DMS153 (cell line): ENCODE measurements at regions not wholly inside any gene's neighbourhood (a gene's known extent, or its start where the extent isn't known, plus 50 kb on each side); places are given as distances from the start of the nearest gene placed in this dataset.

ENCODE experiments used
- DNase-seq: peaks from one replicate; lab custom pipeline; 2025; lab: John Stamatoyannopoulos, UW

GRCh38 chr16:65671071-65671470 is 549.2 kb upstream of the CDH11 start:
- DNase-seq, result no peak

GRCh38 chr16:65668064-65668595 is 546.3 kb upstream of the CDH11 start:
- peak; percentile 27 for DNase-seq

- no peak for DNase-seq
Observed at GRCh38 chr16:65667011-65667578, 545.2 kb upstream of the CDH11 start.

DNA sequence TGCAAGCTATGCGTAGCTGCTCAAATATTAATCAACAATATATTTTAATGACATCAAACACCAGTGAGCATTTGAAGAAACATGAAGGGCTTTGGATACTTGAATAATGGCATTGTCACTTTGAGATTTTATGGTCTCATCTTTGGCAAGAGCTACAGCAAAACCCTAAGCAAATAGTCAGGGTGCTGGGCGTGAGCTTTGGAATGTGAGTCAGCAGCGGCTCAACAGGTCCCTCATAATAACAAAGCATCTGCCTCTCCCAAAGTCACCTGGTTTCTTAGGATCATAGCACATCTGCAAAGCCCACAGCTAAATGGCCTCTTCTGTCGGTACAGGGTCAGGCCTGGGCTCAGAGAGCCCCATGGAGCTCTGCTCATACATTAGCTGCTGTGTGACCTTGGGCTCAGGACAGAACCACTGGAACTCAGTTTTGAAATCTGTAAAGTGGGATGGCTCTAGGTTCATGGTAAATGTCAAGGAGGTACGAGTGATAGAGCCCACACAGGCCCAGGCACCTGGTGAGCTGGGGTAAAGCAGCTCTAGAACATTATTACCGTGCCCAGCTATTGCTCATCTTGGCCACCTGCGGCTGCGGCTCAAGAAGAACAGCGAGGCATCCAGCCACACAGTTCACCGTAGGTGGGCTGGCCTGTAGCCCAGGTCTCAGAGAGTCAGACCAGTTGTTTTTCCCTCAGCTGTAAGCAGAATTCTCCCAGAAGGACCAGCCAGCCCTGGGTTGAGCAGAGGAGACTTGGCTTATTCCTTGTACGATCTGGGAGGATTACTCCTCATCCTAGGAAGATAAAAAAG is 544.5 kb upstream of the CDH11 start:
- DNase-seq, result no peak

- DNase-seq, result no peak
Observed at GRCh38 chr16:65665586-65665985, 543.7 kb upstream of the CDH11 start.

DNA sequence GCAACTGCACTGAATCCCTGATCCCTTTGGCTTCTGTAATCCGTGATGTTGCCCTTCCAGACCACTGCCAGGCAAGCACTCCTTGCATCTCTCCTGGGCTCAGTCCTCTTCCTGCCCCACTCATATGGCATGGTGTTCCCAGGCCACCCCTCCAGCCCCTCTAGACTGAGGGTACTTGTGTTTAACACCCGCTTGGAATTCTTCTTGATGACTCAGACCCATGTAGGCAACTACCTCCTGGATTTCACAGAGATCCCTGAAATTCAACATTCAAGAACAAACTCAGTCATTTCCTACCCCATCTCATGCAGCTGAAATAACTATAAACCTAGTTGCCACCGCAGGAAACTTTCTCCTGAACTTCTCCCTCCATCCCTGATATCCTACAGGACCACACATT is 541.9 kb upstream of the CDH11 start:
- no peak for DNase-seq

GRCh38 chr16:65662256-65662655 is 540.4 kb upstream of the CDH11 start:
- no peak for DNase-seq

GRCh38 chr16:65661558-65661957 is 539.7 kb upstream of the CDH11 start:
- no peak for DNase-seq

DNA sequence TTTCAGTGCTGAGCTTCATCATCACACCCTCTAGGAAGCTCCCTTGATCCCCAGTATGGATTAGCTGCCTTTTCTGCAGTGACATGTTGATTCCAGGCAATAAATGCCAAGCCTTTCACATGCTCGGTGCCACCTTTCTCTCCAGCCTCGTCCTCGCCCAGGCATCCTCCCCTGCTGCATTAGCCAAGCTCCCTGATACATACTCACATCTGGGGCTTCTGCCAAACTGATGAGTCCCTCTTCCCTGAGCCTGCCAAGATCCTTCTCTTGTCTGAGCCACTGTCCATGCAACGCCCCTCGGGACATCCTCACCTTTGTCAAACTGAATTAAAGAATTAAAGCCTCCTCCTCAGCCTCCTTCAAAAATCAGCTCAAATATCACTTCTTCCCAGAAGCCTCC is 538.5 kb upstream of the CDH11 start:
- no peak for DNase-seq

- DNase-seq, result no peak
Observed at GRCh38 chr16:65659758-65660157, 537.9 kb upstream of the CDH11 start.

DNA sequence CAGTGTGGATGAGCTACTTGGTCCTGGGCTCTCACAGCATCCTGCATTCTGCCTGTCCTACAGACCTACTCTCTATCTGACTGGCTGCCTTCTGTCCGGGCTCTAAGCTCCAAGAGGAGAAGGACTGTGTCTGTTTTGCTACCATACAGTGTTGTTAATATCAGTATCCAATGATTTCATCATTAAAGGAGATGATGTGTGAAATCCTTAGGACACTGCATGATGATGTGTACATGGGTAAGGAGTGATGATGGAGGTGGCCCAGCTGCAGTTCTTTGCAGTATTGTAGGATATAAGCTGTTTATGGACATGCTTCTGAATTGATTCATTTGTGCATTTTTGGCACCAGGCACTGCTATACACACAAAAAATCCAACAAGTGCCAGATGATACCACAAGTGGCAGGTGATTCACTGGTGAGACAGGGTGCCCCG is 536.9 kb upstream of the CDH11 start:
- no peak for DNase-seq

GRCh38 chr16:65658349-65658748 is 536.5 kb upstream of the CDH11 start:
- DNase-seq, result no peak

DNA sequence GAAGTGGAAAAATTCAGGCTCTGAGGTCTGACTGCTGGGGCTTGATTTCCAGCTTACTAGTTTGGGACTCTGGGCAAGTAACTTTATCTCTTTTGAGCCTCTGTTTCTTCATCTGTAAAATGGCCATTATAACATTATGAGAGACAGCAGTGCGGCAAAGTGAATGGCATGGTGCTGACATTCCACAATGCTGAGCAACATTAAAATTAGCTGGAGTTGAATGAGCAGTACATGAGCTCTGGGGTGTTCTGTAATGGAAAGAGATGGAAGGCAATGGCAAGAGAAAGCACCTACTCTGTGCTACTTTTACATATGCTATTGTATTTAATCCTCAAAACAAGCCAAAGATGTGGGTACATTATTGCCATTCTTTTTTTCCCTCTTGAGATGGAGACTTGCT is 535.7 kb upstream of the CDH11 start:
- DNase-seq, result no peak

DNA sequence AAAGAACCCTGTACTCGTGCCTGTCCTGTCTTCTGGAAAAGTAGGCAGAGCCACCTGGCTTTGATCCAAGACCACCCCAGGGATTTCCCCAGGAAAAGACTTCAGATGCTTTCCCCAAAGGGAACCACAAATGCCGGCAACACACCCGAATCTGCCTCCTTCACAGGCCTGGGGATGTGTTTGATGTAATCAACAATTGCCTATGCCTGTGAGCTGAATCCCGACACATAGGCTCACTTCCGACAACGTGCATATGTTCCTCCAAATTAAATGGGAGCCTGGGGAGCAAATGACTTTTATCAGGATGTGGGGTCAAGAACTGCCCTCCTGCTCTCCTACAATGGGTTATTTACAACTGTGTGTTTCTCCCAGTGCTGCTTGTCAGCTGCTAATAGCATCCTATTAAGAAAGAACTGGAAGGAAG is 535.2 kb upstream of the CDH11 start:
- DNase-seq, result no peak

- no peak for DNase-seq
Observed at GRCh38 chr16:65655802-65656201, 533.9 kb upstream of the CDH11 start.

GRCh38 chr16:65648101-65648500 is 526.2 kb upstream of the CDH11 start:
- DNase-seq, result no peak

DNA sequence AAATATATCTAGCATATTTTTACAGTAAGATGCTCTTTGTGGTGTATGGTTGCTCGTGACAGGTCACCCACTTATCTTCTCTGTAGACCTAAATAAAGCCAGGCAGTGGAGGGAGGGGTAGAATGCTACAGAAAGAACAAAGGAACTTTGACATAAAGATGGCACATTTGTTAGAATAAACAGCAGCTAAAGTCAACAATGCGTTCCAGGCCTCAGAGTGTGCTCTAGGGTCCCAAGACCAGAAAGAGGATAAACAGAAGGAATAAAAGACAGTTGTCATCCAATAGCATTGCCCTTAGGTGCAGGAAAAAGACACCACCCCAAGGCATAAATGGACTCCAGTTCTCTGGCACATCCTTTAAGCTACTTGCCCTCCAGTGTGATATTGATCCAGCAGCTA is 523.0 kb upstream of the CDH11 start:
- no peak for DNase-seq

DNA sequence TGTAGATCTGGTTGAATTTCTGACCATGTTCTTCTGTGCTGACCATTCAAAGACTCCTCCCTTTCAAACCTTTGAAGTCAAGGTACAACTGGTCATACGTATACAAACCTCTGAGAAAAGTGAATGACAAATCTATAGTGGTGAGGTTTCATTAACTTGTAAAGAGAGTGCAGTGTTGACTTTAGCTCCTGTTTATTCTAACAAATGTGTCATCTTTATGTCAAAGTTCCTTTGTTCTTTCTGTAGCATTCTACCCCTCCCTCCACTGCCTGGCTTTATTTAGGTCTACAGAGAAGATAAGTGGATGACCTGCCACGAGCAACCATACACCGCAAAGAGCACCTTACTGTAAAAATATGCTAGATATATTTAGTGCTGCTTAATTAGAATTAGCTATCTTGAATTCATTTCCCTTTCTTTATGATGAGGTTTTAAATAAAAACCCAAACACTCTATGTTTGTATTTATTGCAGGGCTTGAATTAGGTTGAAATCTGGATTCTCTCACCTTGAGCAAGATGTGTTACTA is 520.0 kb upstream of the CDH11 start:
- DNase-seq, result no peak

DNA sequence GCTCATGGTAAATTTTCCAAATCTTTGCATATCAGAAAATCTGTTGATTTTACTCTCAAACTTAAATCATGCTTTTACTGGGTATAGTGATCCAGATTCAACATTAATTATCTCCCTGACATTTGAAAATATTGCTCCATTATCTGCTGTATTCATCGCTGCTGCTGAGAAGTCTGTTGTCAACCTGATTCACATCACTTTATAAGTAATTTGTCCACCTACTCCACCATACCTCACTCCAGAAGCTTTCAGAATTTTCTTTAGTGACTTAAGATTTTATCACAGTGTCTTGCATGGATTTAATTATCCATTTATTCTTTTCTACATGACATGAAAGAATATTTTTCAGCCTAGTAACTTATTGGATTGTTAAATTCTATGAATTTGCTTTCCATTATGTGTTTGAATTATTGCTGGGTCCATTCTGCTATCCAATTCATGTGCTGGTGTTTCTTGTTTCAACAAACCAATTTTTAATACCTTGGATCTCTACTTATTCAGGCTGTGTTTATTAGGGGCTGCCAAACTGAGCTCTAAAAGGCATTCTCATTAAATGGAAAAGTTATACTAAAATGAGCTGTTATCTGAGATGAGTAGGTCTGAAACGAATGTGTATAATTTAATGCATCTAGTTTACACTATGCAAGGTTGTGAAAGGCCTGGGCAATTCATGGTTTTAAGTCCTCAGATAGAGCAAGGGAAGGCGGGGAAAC is 519.3 kb upstream of the CDH11 start:
- no peak for DNase-seq

GRCh38 chr16:65634833-65635232 is 513.0 kb upstream of the CDH11 start:
- DNase-seq, result no peak

- DNase-seq, result no peak
Observed at GRCh38 chr16:65634291-65634690, 512.4 kb upstream of the CDH11 start.

- no peak for DNase-seq
Observed at GRCh38 chr16:65624666-65625065, 502.8 kb upstream of the CDH11 start.

DNA sequence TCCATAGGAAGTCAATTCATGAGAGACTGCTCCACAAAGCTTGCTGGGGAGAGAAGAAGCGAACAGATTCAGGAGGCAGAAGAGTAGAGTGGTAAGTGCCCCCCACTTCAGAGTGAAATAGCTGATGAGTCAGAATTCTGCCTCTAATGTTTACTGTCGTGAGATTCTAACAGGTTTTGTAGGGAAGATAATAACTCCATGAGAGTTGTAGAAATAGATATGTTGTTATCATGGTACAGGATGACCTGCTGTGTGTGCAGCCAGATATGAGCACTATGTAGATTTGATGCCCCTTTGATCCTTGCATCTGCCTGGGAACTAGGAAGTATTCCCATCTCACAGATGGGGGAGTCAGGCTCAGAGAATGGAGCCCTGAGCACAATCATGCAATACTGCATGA is 502.4 kb upstream of the CDH11 start:
- no peak for DNase-seq
